Loucy (cell line): ENCODE measurements at regions not wholly inside any gene's neighbourhood (a gene's known extent, or its start where the extent isn't known, plus 50 kb on each side); places are given as distances from the start of the nearest gene placed in this dataset.

ENCODE experiments used
- H2AFZ ChIP-seq: fragments of 200-600 bp; sonication (generic); 2 replicates; pipeline ENCODE4 v1.6.0; 2016; ENCODE audit warnings: antibody characterized with exemption, mild to moderate bottlenecking, low read length, moderate library complexity
- H3F3A ChIP-seq: fragments of 200-600 bp; 2 replicates; pipeline ENCODE4 v1.6.0; 2016; ENCODE audit warnings: antibody characterized with exemption, low read depth, mild to moderate bottlenecking
- H3K27me3 ChIP-seq: fragments of 200-600 bp; sonication (generic); 2 replicates; pipeline ENCODE4 v1.6.1; 2014; ENCODE audit warnings: low read length, mild to moderate bottlenecking; ENCODE audit not compliant: insufficient read depth, poor library complexity, severe bottlenecking
- H3K36me3 ChIP-seq: fragments of 200-600 bp; sonication (generic); 2 replicates; pipeline ENCODE4 v1.6.1; 2016; ENCODE audit warnings: low read length; ENCODE audit not compliant: insufficient read depth
- H3K4me1 ChIP-seq: fragments of 200-600 bp; sonication (generic); 2 replicates; pipeline ENCODE4 v1.5.1; 2014; ENCODE audit warnings: low read length, mild to moderate bottlenecking; ENCODE audit not compliant: insufficient read depth, poor library complexity, severe bottlenecking
- H3K4me2 ChIP-seq: fragments of 200-600 bp; sonication (generic); 2 replicates; pipeline ENCODE4 v1.6.0; 2014; ENCODE audit warnings: antibody characterized with exemption, low read length, low read depth, mild to moderate bottlenecking; ENCODE audit not compliant: poor library complexity, severe bottlenecking
- H3K4me3 ChIP-seq: fragments of 200-600 bp; sonication (generic); 2 replicates; pipeline ENCODE4 v1.5.1; 2014; ENCODE audit warnings: low read length, mild to moderate bottlenecking, mixed read lengths; ENCODE audit not compliant: poor library complexity, severe bottlenecking
- H3K79me2 ChIP-seq: fragments of 200-600 bp; sonication (generic); 2 replicates; pipeline ENCODE4 v1.6.1; 2014; ENCODE audit warnings: low read length; ENCODE audit not compliant: insufficient read depth
- H3K9ac ChIP-seq: fragments of 200-600 bp; sonication (generic); 2 replicates; pipeline ENCODE4 v1.6.0; 2014; ENCODE audit warnings: mild to moderate bottlenecking, low read depth, low read length, moderate library complexity; ENCODE audit not compliant: poor library complexity, severe bottlenecking
- H3K9me2 ChIP-seq: fragments of 200-600 bp; sonication (generic); replicated peaks from 2 replicates; pipeline ENCODE4 v1.6.1; 2016; ENCODE audit warnings: low read depth, low read length, mixed read lengths
- H3K9me3 ChIP-seq: fragments of 200-600 bp; sonication (generic); 2 replicates; pipeline ENCODE4 v1.6.1; 2014; ENCODE audit warnings: mild to moderate bottlenecking, antibody characterized with exemption, low read length, low read depth; ENCODE audit not compliant: insufficient read depth
- H4K20me1 ChIP-seq: fragments of 200-600 bp; sonication (generic); 2 replicates; pipeline ENCODE4 v1.6.0; 2014; ENCODE audit warnings: antibody characterized with exemption, low read length, mild to moderate bottlenecking; ENCODE audit not compliant: insufficient read depth, poor library complexity, severe bottlenecking
- CTCF ChIP-seq: fragments of 200-600 bp; sonication (generic); conservative IDR thresholded peaks from 2 replicates; pipeline ENCODE4 v1.5.1; 2014; ENCODE audit warnings: mild to moderate bottlenecking, antibody characterized with exemption, low read length
- EZH2phosphoT487 ChIP-seq: fragments of 200-600 bp; IDR thresholded peaks from 2 replicates; pipeline ENCODE4 v1.6.1; 2018; ENCODE audit warnings: antibody characterized with exemption, mild to moderate bottlenecking, moderate library complexity, borderline replicate concordance

GRCh38 chr2:37489536-37489935 lies 145.1 kb downstream of the QPCT start:
- Histone ChIP-seq H2AFZ (no peak overlapping the region), H3K9ac (no peak overlapping the region), H3K36me3 (no peaks in the 10 kb centered on the region), H4K20me1 (no peaks in the 10 kb centered on the region), H3K4me2 (no peak overlapping the region), H3K79me2 (no peaks in the 10 kb centered on the region), H3K27me3 (no peaks in the 10 kb centered on the region), H3K4me1 (no peaks in the 10 kb centered on the region), H3K9me3 (0 out of 2 replicates have a peak, but pooled peaks cover 4% of the 10 kb centered on the region), H3F3A (no peaks in the 10 kb centered on the region), H3K4me3 (no peak overlapping the region), H3K9me2 (no peaks in the 10 kb centered on the region)
- no peak for TF ChIP-seq CTCF
- TF ChIP-seq EZH2phosphoT487 = no peak

- 0 out of 2 replicates have a peak, but pooled peaks cover 4% of the 10 kb centered on the region for H3K9me3 ChIP-seq
Observed at GRCh38 chr2:37493425-37493824, 149.0 kb downstream of the QPCT start.

GRCh38 chr2:37499113-37499512 lies 154.7 kb downstream of the QPCT start:
- H3K9me3 ChIP-seq = no peaks in the 10 kb centered on the region
- no peaks in the 10 kb centered on the region for H4K20me1 ChIP-seq
- H3K9ac ChIP-seq = no peak overlapping the region
- no peak for TF ChIP-seq CTCF
- no peak for TF ChIP-seq EZH2phosphoT487
- no peaks in the 10 kb centered on the region for H3K27me3 ChIP-seq
- no peaks in the 10 kb centered on the region for H3K79me2 ChIP-seq
- H3K4me3 ChIP-seq = no peak overlapping the region
- no peak overlapping the region for H2AFZ ChIP-seq
- H3K4me2 ChIP-seq = no peak overlapping the region
- H3K9me2 ChIP-seq = no peaks in the 10 kb centered on the region
- no peaks in the 10 kb centered on the region for H3F3A ChIP-seq
- no peaks in the 10 kb centered on the region for H3K4me1 ChIP-seq
- no peaks in the 10 kb centered on the region for H3K36me3 ChIP-seq

More at GRCh38 chr2:37493425-37493824, 149.0 kb downstream of the QPCT start:
- Histone ChIP-seq H2AFZ (no peak overlapping the region), H3K79me2 (no peaks in the 10 kb centered on the region), H3K9ac (no peak overlapping the region), H3K4me2 (no peak overlapping the region), H3K27me3 (no peaks in the 10 kb centered on the region), H3K4me3 (no peak overlapping the region), H3K4me1 (no peaks in the 10 kb centered on the region), H3F3A (no peaks in the 10 kb centered on the region), H4K20me1 (no peaks in the 10 kb centered on the region), H3K9me2 (no peaks in the 10 kb centered on the region), H3K36me3 (no peaks in the 10 kb centered on the region)
- TF ChIP-seq CTCF (no peak), EZH2phosphoT487 (no peak)
